Neural crest cell (in vitro differentiated cells): ENCODE measurements at regions not wholly inside any gene's neighbourhood (a gene's known extent, or its start where the extent isn't known, plus 50 kb on each side); places are given as distances from the start of the nearest gene placed in this dataset.

Experiments used
- DNase-seq: peaks from one replicate; pipeline ENCODE4 v3.0.0; 2021; ENCODE audit warnings: low read depth, mixed read lengths, low spot score
- H3K27ac Mint-ChIP-seq: one replicate; pipeline ENCODE4 v1.8.0; 2021; ENCODE audit warnings: mild to moderate bottlenecking, mixed read lengths; ENCODE audit not compliant: unreplicated experiment
- H3K27me3 Mint-ChIP-seq: 2 replicates; pipeline ENCODE4 v1.8.0; 2021; ENCODE audit warnings: low read depth, mild to moderate bottlenecking, mixed read lengths
- H3K36me3 Mint-ChIP-seq: 2 replicates; pipeline ENCODE4 v1.8.0; 2021; ENCODE audit warnings: low read depth, mild to moderate bottlenecking, mixed read lengths
- H3K4me1 Mint-ChIP-seq: 2 replicates; pipeline ENCODE4 v1.8.0; 2021; ENCODE audit warnings: mixed read lengths
- H3K4me3 Mint-ChIP-seq: one replicate; pipeline ENCODE4 v1.8.0; 2021; ENCODE audit warnings: mild to moderate bottlenecking, mixed read lengths
- H3K9me3 Mint-ChIP-seq: 2 replicates; pipeline ENCODE4 v1.8.0; 2021; ENCODE audit warnings: mixed read lengths
- CTCF ChIP-seq: fragments of 200-600 bp; sonication (generic); conservative IDR thresholded peaks from 2 replicates; pipeline ENCODE4 v1.5.0; 2021; ENCODE audit warnings: antibody characterized with exemption, mild to moderate bottlenecking

GRCh38 chr7:15839416-15840100 is 153.1 kb upstream of the MEOX2 start:
- Mint-ChIP-seq H3K4me1 (peaks cover 17% of the 10 kb centered on the region), H3K4me3 (peak overlapping the region; percentile 80), H3K36me3 (no peaks in the 10 kb centered on the region), H3K9me3 (no peaks in the 10 kb centered on the region), H3K27me3 (no peaks in the 10 kb centered on the region), H3K27ac (peak overlapping the region; percentile 84)
- peak; percentile 3 for DNase-seq
- TF ChIP-seq CTCF: no peak

GRCh38 chr7:15838265-15838664 is 151.8 kb upstream of the MEOX2 start:
- no peak overlapping the region for H3K4me3 Mint-ChIP-seq
- no peaks in the 10 kb centered on the region for H3K9me3 Mint-ChIP-seq
- no peaks in the 10 kb centered on the region for H3K27me3 Mint-ChIP-seq
- no peak for DNase-seq
- H3K36me3 Mint-ChIP-seq: no peaks in the 10 kb centered on the region
- no peak for TF ChIP-seq CTCF
- peaks cover 17% of the 10 kb centered on the region for H3K4me1 Mint-ChIP-seq
- H3K27ac Mint-ChIP-seq: no peak overlapping the region

GRCh38 chr7:15837306-15837950 is 150.9 kb upstream of the MEOX2 start:
- Mint-ChIP-seq H3K9me3 (no peaks in the 10 kb centered on the region), H3K4me1 (peaks cover 17% of the 10 kb centered on the region), H3K36me3 (no peaks in the 10 kb centered on the region), H3K27ac (no peak overlapping the region), H3K27me3 (no peaks in the 10 kb centered on the region), H3K4me3 (no peak overlapping the region)
- TF ChIP-seq CTCF: no peak
- no peak for DNase-seq

- no peak for DNase-seq
- H3K36me3 Mint-ChIP-seq: no peaks in the 10 kb centered on the region
- H3K27ac Mint-ChIP-seq: no peak overlapping the region
- peaks cover 17% of the 10 kb centered on the region for H3K4me1 Mint-ChIP-seq
- no peaks in the 10 kb centered on the region for H3K27me3 Mint-ChIP-seq
- H3K4me3 Mint-ChIP-seq: no peak overlapping the region
- TF ChIP-seq CTCF: no peak
- H3K9me3 Mint-ChIP-seq: no peaks in the 10 kb centered on the region
Measured at GRCh38 chr7:15836651-15837050, 150.2 kb upstream of the MEOX2 start.

- Mint-ChIP-seq H3K4me1 (peaks cover 17% of the 10 kb centered on the region), H3K27ac (no peak overlapping the region), H3K27me3 (no peaks in the 10 kb centered on the region), H3K36me3 (no peaks in the 10 kb centered on the region), H3K9me3 (no peaks in the 10 kb centered on the region), H3K4me3 (no peak overlapping the region)
- TF ChIP-seq CTCF: no peak
- no peak for DNase-seq
Measured at GRCh38 chr7:15836041-15836440, 149.6 kb upstream of the MEOX2 start.
